ENCODE measurements at regions not wholly inside any gene's neighbourhood (a gene's known extent, or its start where the extent isn't known, plus 50 kb on each side); places are given as distances from the start of the nearest gene placed in this dataset.

- TF ChIP-seq ZNF530 (tag by site-specific recombination; IDR thresholded peaks at IDR 0.05; ENCODE audit: low read depth) (no peak), SP2 (tag by site-specific recombination; IDR thresholded peaks at IDR 0.05) (no peak), CTCF (tag by site-specific recombination; IDR thresholded peaks at IDR 0.05) (no peak), PRDM1 (tag by site-specific recombination; IDR thresholded peaks at IDR 0.05) (no peak), ZNF311 (tag by site-specific recombination; IDR thresholded peaks at IDR 0.05; ENCODE audit: borderline replicate concordance) (no peak), ZNF639 (tag by site-specific recombination; IDR thresholded peaks at IDR 0.05) (no peak), OVOL3 (tag by site-specific recombination; IDR thresholded peaks at IDR 0.05) (no peak), ZNF248 (tag by site-specific recombination; IDR thresholded peaks at IDR 0.05) (no peak), ZBTB11 (tag by site-specific recombination; conservative IDR thresholded peaks at IDR 0.05; ENCODE audit: low read depth) (no peak), HOXC10 (CRISPR knock-in tag; IDR thresholded peaks at IDR 0.05) (no peak), PRDM10 (tag by site-specific recombination; IDR thresholded peaks at IDR 0.05) (no peak), ZNF132 (tag by site-specific recombination; IDR thresholded peaks at IDR 0.05; ENCODE audit: borderline replicate concordance) (no peak)
Measured at GRCh38 chr5:120173125-120173524, 291.0 kb upstream of the PRR16 start.

All from HEK293 (cell line).